ENCODE measurements at regions not wholly inside any gene's neighbourhood (a gene's known extent, or its start where the extent isn't known, plus 50 kb on each side); places are given as distances from the start of the nearest gene placed in this dataset.

DNA sequence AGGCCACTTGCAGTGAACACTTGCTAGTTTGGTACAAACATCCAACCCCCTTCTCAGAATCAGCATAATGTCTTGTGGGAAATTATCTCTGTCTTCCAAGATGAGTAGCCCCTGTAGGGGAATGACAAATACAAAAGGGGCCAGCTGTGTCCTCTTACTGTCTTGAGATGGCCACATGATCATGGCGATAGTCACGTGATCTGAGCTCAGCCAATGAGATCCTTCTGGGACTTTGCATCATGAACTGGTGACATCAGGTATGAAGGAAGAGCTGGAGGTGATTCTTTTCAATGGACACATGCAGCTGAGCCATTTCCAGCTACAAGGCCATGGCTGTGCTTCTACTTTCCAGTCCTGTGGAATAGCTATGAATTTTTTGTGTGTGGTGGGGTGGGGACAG is 206.3 kb downstream of the IRX1 start:
- in situ Hi-C loops (cut with HindIII; ENCODE audit: low sequenced_read_pairs) = no loop called here
- H3K4me3 ChIP-seq (ENCODE audit: low read depth, low read length) = no peak overlapping the region
- TF ChIP-seq, protein P1, sequence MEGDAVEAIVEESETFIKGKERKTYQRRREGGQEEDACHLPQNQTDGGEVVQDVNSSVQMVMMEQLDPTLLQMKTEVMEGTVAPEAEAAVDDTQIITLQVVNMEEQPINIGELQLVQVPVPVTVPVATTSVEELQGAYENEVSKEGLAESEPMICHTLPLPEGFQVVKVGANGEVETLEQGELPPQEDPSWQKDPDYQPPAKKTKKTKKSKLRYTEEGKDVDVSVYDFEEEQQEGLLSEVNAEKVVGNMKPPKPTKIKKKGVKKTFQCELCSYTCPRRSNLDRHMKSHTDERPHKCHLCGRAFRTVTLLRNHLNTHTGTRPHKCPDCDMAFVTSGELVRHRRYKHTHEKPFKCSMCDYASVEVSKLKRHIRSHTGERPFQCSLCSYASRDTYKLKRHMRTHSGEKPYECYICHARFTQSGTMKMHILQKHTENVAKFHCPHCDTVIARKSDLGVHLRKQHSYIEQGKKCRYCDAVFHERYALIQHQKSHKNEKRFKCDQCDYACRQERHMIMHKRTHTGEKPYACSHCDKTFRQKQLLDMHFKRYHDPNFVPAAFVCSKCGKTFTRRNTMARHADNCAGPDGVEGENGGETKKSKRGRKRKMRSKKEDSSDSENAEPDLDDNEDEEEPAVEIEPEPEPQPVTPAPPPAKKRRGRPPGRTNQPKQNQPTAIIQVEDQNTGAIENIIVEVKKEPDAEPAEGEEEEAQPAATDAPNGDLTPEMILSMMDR (IDR thresholded peaks at IDR 0.05; ENCODE audit: low read depth, low read length) = no peak

DNA sequence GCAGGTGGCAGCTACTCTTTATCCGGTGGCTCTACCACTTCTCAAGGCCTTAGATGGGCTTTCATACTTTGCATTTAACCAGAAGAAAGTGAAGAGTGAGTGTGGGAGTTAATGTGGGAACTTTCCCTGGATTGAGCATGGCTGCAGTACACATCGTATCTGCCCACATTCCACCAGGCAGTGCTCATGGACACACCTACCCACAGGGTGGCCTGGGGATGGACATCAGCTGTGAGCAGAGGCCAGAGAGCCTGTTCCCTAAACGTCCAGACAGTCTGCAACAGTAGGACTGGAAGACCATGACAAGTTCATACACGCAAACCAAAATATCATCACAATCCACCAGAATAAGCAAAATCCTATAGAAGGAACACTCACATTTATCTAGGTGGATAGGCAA is 213.8 kb downstream of the IRX1 start:
- H3K4me3 ChIP-seq (ENCODE audit: low read depth, low read length) = no peak overlapping the region
- no peak for DNase-seq (ENCODE audit: low read depth, low spot score)
- TF ChIP-seq, protein P1 (IDR thresholded peaks at IDR 0.05; ENCODE audit: low read depth, low read length) = no peak
- in situ Hi-C loops (cut with HindIII; ENCODE audit: low sequenced_read_pairs) = no loop called here

More for the DNA sequence above, 206.3 kb downstream of the IRX1 start:
- no peak for DNase-seq (ENCODE audit: low read depth, low spot score)

DNA sequence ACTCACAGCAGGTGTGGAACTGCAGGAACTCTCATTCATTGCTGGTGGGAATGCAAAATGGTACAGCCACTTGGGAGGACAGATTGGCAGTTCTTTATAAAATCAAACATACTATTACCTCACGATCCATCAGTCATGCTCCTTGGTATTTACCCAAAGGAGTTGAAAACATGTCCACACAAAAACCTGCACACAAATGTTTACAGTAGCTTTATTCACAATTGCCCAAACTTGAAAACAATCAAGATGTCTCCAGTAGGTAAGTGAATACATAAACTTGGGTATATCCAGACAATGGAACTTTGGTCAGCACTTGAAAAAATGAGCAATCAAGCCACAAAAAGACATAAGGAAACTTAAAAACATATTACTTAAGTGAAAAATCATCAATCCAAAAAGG is 215.5 kb downstream of the IRX1 start:
- no peak for DNase-seq (ENCODE audit: low read depth, low spot score)
- TF ChIP-seq, protein P1 (IDR thresholded peaks at IDR 0.05; ENCODE audit: low read depth, low read length) = no peak
- in situ Hi-C loops (cut with HindIII; ENCODE audit: low sequenced_read_pairs) = no loop called here
- H3K4me3 ChIP-seq (ENCODE audit: low read depth, low read length) = no peak overlapping the region

DNA sequence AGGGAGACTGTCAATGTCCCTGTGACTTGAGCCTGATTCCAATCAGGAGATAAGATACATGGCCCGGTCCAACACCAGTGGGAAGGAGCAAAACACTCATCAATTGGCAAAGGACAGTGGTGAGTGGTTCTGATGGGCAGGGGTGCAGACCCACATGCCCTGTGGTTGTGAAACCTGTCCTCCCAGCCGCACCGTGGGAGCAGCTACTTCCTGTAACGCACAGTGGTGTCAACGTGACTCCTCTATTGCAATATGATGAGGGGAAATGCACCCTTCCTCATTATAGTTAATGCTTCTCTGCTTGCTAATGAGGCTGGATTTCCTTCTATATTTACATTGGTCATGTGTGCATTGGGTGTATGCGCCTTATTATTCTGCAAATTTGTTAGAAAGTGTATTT is 223.0 kb downstream of the IRX1 start:
- no peak for DNase-seq (ENCODE audit: low read depth, low spot score)
- in situ Hi-C loops (cut with HindIII; ENCODE audit: low sequenced_read_pairs) = no loop called here
- TF ChIP-seq, protein P1 (IDR thresholded peaks at IDR 0.05; ENCODE audit: low read depth, low read length) = no peak
- H3K4me3 ChIP-seq (ENCODE audit: low read depth, low read length) = no peak overlapping the region

DNA sequence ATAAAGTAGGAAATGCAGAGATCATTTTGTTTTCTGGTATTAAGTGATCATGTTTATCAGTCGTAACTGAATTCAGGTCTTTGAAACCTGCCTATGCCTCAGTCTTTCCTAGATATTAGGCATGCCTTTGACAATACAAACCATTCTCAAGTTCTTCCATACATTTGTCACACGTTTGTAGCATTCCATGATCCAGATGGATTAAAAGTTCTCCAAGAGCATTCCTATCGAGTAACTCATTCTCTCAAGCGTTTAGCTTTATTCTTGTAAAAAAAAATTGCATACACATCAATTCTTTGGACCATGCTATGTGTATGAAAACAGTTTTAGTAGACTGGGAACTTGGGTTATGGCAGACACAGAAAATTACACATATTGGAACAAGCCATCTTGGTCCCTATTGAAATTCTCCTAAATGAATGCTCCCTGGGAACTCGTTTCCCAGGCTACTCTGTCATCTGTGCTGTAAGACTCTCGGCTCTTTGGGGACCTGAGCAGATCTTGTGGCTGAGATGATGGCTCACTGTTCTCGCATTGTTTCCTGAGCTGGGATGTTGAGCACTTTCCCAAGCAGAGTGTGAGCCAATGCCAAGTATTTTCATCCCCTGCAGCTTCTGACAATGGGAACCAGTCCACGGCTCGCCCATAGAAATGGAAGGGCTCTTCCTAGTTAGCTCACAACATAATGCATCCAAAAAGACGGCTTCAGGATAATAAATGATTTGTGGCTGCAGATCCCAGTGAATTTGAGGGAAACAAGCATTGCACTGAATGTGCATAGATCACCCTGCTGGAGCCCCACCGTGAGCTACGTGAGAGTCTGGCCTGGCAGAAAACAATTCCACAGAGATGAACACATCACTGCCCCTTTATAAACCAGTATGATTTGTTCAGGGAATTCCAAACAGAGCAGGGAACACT is 230.2 kb downstream of the IRX1 start:
- DNase-seq (ENCODE audit: low read depth, low spot score) = no peak
- in situ Hi-C loops (cut with HindIII; ENCODE audit: low sequenced_read_pairs) = no loop called here
- no peak overlapping the region for H3K4me3 ChIP-seq (ENCODE audit: low read depth, low read length)
- TF ChIP-seq, protein P1 (IDR thresholded peaks at IDR 0.05; ENCODE audit: low read depth, low read length) = no peak

DNA sequence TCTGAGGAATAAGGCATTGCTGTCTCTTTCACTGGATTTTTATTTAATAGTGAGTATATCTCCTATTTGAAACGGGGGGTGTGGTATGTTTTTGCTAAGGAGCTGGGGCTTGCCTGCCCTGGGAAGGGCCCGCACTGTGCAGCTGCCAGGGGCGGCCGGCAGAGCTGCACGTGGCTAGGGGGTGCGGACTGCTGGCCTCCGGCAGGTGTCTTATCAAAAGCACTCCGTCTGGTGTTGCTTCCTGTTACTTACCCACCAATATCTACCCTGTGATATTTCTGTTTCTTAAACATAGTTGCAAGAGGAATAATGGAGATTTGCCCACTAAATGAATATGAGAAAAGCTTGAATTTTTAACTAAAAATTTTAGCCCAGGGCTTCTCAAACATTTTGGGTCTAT is 232.0 kb downstream of the IRX1 start:
- in situ Hi-C loops (cut with HindIII; ENCODE audit: low sequenced_read_pairs) = no loop called here
- no peak overlapping the region for H3K4me3 ChIP-seq (ENCODE audit: low read depth, low read length)
- TF ChIP-seq, protein P1 (IDR thresholded peaks at IDR 0.05; ENCODE audit: low read depth, low read length) = no peak
- no peak for DNase-seq (ENCODE audit: low read depth, low spot score)

All from astrocyte of the spinal cord (primary cell).